ENCODE measurements at regions not wholly inside any gene's neighbourhood (a gene's known extent, or its start where the extent isn't known, plus 50 kb on each side); places are given as distances from the start of the nearest gene placed in this dataset.

DNA sequence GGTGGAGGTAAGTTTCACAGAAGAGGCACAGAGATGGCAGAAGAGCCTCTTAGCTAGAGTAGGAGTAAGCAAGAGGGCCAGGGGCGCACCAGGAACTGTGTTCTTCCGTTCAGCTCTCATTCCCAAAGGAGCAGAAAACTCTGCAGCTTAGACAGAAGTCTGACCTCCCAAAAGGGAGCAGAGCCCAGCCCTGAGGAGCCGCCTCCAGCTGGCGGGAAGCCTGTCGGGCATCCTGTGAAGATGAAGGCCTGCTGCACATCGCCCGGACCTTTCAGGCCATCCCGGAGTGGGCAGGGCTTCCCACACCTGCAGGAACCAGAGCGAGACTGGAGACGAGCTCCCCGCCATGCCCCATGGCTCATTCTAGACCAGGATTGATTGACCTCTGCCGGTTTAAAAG, 1102.8 kb downstream of the BRD1 start:
- TF ChIP-seq, protein P1, sequence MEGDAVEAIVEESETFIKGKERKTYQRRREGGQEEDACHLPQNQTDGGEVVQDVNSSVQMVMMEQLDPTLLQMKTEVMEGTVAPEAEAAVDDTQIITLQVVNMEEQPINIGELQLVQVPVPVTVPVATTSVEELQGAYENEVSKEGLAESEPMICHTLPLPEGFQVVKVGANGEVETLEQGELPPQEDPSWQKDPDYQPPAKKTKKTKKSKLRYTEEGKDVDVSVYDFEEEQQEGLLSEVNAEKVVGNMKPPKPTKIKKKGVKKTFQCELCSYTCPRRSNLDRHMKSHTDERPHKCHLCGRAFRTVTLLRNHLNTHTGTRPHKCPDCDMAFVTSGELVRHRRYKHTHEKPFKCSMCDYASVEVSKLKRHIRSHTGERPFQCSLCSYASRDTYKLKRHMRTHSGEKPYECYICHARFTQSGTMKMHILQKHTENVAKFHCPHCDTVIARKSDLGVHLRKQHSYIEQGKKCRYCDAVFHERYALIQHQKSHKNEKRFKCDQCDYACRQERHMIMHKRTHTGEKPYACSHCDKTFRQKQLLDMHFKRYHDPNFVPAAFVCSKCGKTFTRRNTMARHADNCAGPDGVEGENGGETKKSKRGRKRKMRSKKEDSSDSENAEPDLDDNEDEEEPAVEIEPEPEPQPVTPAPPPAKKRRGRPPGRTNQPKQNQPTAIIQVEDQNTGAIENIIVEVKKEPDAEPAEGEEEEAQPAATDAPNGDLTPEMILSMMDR (IDR thresholded peaks at IDR 0.05; ENCODE audit: low read length), result no peak
- TF ChIP-seq EZH2phosphoT487 (IDR thresholded peaks at IDR 0.05; ENCODE audit: low read length), result no peak
- no peak for TF ChIP-seq EZH2 (optimal IDR thresholded peaks at IDR 0.05; ENCODE audit: low read depth, low read length)

Data from MM.1S (cell line).